ENCODE measurements at regions not wholly inside any gene's neighbourhood (a gene's known extent, or its start where the extent isn't known, plus 50 kb on each side); places are given as distances from the start of the nearest gene placed in this dataset.

- Histone ChIP-seq H3K27me3 (replicated peaks in 1 of 2; ENCODE audit: control insufficient read depth in 2 of 2, insufficient read depth in 2 of 2, low read length in 1 of 2) (no peaks in the 10 kb centered on the region), H3K79me2 (ENCODE audit: control insufficient read depth, insufficient read depth, low read length) (no peaks in the 10 kb centered on the region), H2AFZ (ENCODE audit: control insufficient read depth, low read depth, low read length) (no peak overlapping the region), H3K36me3 (ENCODE audit: control insufficient read depth in 2 of 2, insufficient read depth in 2 of 2, low read length in 1 of 2) (no peaks in the 10 kb centered on the region), H3K9ac (ENCODE audit: control insufficient read depth, insufficient read depth, low read length) (no peak overlapping the region), H3K27ac (ENCODE audit: control insufficient read depth, insufficient read depth) (no peak overlapping the region), H3K9me3 (replicated peaks; ENCODE audit: control insufficient read depth, insufficient read depth, low read length) (no peaks in the 10 kb centered on the region), H4K20me1 (ENCODE audit: control insufficient read depth, insufficient read depth) (no peaks in the 10 kb centered on the region), H3K4me2 (ENCODE audit: control insufficient read depth, insufficient read depth) (no peak overlapping the region), H3K4me3 (no peak overlapping the region), H3K4me1 (ENCODE audit: control insufficient read depth, insufficient read depth, low read length) (no peaks in the 10 kb centered on the region)
- RAD21 ChIA-PET (ENCODE audit: unreplicated experiment) = no interaction called here
- SMC1A ChIA-PET (ENCODE audit: uncharacterized antibody, unreplicated experiment) = interaction anchor here (1.4 kb wide), 1 partner anchor 96 kb away, joined by 3 read pairs; no protein-coding TSS in a partner anchor
- no peak for ATAC-seq
- DNase-seq (ENCODE audit: low read depth, low spot score) = no peak
- no peak for TF ChIP-seq FOS (IDR thresholded peaks at IDR 0.05; ENCODE audit: borderline replicate concordance, extremely low read depth, insufficient read length)
- no peak for TF ChIP-seq SMARCA5 (IDR thresholded peaks at IDR 0.05)
- TF ChIP-seq ASH2L (IDR thresholded peaks at IDR 0.05; ENCODE audit: borderline replicate concordance, low read depth) = no peak
- no peak for TF ChIP-seq ZNF622 (IDR thresholded peaks at IDR 0.05)
- TF ChIP-seq E2F8 (IDR thresholded peaks at IDR 0.05; ENCODE audit: low read depth, partially characterized antibody) = no peak
- no peak for TF ChIP-seq CEBPB (IDR thresholded peaks at IDR 0.05; ENCODE audit: borderline replicate concordance in 1 of 2, low read depth in 2 of 2, low read length in 2 of 2)
- TF ChIP-seq NRF1 (conservative IDR thresholded peaks at IDR 0.05; ENCODE audit: low read depth, low read length) = no peak
- no peak for TF ChIP-seq KLF5 (IDR thresholded peaks at IDR 0.05; ENCODE audit: partially characterized antibody)
- TF ChIP-seq KDM1A (IDR thresholded peaks at IDR 0.05; ENCODE audit: borderline replicate concordance) = no peak
- TF ChIP-seq ZNF592 (IDR thresholded peaks at IDR 0.05) = no peak
- FAIRE-seq = no peak
- intact Hi-C loops (cut with micrococcal nuclease; ENCODE audit: unreplicated experiment) = no loop called here
- in situ Hi-C loops (cut with MboI) = no loop called here
- CTCF ChIA-PET = interaction anchor here (0.5 kb wide), 1 partner anchor 43 kb away, joined by 3 read pairs; no protein-coding TSS in a partner anchor
- BruUV-seq (replicated peaks) = no TSS peak
- POLR2A ChIA-PET = no interaction called here
Observed at GRCh38 chrX:10818651-10819050, 198.3 kb upstream of the MID1 start.
